CD4-positive, alpha-beta T cell treated with Interleukin-1 beta for 1 hour (primary cell): ENCODE measurements at regions not wholly inside any gene's neighbourhood (a gene's known extent, or its start where the extent isn't known, plus 50 kb on each side); places are given as distances from the start of the nearest gene placed in this dataset.

ENCODE experiments used
- DNase-seq, 2 donors: peaks; one replicate each; pipeline ENCODE4 v3.0.0-alpha.2; 2020 to 2022

DNA sequence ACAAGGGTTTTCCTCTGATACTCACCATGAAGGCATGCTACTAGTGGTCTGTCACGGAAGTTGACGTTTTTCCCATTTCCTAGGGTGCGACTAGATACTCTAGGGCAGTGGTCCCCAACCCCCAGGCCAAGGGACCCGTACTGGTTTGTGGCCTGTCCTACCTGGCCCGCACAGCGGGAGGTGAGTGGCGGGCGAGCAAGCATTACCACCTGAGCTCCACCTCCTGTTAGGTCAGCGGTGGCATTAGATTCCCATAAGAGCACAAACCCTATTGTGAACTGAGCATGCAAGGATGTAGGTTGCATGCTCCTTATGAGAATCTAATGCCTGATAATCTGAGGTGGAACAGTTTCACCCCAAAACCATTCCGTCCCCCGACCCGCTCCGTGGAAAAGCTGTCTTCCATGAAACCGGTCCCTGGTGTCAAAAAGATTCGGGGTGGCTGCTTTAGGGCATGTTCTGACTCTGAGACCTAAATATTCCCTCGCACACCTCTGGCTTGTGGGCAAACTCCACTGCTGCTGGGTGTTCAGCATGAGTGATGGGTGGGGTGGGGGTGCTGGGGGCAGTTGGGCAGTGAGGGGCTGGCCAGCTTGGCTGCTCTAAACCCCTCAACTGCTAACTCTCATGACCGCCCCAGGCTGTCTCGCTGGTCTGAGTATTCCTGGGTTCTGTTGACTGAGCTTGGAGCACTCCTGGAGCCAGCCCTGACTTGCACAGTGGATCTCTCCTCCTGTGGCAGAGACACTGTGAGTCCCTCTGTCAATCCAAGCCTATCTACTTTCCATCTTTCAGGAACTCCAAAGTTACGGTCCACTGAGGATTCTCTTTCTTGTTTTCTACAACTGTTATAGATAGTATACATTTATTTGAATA, 78.3 kb upstream of the NEK6 start:
- no peak for DNase-seq

GRCh38 chr9:124180557-124180956, 77.2 kb upstream of the NEK6 start:
- no peak for DNase-seq

DNA sequence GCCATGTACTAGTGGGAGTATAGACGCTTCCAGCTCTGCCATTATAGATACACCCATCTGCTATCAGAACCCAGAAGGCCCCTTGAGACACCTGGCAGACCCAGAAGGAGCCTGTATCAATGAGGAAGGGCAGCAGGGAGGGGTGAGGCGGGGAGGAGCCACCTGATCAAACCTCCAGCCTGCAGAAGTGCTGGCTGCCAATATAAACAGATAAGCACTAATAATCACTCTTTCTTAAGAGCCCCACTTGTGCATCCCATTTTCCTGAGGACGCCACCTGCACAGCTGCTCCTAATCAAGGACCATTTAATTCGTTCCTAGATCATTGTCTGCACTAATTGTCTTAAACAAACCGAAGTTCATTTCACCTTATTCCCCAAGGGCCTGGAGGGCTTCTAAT, 75.0 kb upstream of the NEK6 start:
- no peak for DNase-seq

DNA sequence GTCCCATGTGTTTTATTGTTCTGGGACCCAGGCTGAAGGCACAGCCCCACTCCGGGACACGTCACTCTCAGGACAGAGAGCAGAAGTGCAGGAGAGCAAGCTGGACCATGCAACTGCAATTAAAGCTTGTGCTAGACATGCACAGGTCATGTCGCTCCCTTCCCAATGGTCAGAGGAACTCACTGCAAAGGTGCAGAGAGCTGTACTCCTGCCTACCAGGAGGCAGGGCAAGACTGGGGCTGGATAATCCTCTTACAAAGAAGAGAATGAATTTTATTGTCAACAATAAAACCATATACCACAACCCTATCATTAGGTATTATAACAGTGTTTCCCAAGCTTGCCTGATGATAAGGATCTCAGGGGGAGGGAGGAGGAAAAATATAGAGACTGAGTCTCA, 74.0 kb upstream of the NEK6 start:
- no peak for DNase-seq

GRCh38 chr9:124185413-124185812, 72.3 kb upstream of the NEK6 start:
- no peak for DNase-seq

GRCh38 chr9:124187311-124187710, 70.4 kb upstream of the NEK6 start:
- no peak for DNase-seq

GRCh38 chr9:124188331-124189110, 69.2 kb upstream of the NEK6 start:
- no peak for DNase-seq

GRCh38 chr9:124190761-124191160, 67.0 kb upstream of the NEK6 start:
- no peak for DNase-seq

DNA sequence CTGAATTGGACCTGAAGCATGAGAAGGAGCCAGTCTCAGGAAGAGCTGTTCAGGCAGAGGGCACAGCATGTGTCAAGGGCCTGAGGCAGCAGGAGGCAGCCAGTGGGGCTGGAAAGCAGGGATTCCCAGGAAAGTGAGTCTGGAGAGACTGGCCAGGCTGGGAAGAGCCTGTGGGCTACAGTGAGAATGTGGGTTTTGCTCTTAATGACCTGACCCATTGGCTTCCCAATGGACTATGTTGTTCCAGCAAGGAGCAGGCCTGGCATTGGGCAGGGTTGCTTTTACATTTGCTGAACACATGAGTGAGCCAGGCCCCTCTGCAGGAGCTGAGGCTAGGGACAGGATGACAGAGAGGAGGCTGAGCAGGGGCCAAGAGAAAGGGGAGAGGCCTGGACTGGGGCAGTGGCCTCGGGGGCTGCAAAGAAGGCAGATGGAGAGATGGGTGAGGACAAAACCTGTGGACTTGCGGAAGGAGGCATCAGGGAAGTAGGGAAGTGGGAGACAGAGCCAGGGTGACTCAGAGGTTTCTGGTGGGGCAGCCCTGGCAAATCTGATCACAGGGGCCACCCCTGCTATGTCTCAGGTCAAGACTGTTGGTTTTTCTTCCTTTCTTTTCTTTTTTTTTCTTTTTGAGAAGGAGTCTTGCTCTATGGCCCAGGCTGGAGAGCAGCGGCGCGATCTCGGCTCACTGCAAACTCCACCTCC, 65.9 kb upstream of the NEK6 start:
- DNase-seq, result no peak

DNA sequence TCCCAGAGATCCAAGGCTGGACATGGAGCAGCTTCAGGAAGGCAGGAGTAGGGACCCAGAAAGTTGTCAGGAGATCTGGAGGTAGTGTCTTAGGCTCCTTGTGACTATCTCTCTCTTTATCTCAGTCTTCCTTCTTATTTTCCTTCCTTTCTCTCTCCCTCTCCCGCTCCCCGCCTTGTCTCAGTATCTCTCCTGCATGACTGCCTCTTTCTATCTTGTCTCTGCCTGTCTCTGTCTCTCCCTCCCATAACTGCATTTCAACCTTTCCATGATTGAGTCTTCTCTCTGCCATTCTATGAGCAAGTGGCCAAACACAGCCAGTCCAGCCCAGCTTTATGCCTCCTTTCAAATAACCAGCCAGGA, 61.0 kb upstream of the NEK6 start:
- no peak for DNase-seq

DNA sequence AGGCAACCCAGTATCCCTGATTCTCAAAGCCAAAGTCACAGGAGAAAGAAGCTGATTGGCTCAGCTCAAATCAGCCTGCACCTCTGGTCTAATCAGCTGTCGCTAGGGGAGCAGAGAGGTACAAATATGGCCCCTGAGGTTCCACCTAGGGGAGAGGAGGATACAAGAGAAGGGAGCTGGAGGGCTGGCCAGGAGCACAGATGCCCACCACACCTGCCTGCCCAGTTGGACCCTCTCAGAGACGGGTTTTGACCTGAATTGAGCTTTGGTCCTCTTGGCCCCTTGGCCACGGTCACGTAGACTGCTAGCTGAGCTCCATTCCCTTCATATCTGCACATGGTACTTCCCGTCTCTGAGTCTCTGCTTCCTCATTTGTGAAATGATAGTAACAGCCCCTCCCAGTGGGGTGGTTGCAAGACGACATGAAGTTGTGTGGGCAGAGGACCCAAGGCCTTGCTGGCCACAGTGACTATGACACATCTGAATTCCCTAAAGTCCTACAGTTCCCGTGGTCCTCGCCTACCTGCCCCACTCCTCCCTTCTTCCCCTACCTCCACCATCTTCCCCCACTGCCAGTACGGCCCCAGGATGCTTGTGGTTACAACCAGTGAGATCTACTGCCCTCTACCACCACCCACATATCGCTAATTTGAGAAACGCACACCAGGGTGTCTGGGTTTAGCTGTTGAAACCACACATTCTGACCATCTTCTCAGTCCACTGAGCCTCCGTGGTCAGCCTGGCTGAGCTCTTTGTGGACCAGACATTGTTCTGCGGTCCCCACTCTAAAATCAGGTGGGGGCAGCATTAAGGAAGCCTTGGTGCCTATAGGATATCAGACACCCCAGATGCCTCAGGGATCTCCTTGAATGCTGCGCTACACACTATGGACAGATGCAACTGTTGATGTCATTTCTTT, 60.3 kb upstream of the NEK6 start:
- DNase-seq, result peak; percentile 23 to 48

DNA sequence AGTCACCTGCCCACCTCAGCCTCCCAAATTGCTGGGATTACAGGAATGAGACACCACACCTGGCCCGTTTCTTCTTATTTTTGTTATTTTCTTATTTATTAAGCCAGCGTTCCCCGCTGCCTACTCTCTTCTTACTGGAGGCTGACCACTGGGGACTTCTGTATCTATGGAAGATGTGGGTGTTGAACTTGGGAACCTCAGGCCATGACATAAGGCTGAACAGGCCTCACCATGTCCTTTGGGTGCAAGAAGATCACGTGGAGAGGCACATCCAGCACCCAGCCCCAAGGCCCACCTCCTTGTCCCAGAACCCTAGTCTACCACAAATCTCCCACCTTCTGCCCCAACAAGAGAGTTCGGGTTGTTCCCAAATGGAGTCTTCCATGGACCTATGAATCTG, 59.4 kb upstream of the NEK6 start:
- DNase-seq, result no peak

- no peak for DNase-seq
Measured at GRCh38 chr9:124198948-124199347, 58.8 kb upstream of the NEK6 start.

DNA sequence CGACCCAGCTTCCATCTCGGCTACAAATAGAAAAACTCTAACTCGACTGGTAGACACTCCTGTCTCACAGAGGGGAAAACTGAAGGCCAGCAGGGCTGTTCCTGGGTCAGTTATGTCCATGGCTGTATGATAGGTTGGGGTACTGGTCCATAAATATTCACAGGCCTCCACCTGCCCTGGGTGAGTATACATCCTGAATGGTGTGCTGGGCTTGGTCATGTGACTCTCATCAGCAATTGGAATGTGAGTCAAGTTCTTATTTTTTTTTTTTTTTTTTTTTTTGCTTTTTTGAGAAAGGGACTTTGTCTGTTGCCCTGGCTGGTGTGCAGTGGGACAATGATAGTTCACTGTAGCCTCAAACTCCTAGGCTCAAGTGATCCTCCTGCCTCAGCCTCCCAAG, 58.3 kb upstream of the NEK6 start:
- no peak for DNase-seq

- DNase-seq, result peak; percentile 54 to 84
Measured at GRCh38 chr9:124202447-124202971, 55.2 kb upstream of the NEK6 start.

DNA sequence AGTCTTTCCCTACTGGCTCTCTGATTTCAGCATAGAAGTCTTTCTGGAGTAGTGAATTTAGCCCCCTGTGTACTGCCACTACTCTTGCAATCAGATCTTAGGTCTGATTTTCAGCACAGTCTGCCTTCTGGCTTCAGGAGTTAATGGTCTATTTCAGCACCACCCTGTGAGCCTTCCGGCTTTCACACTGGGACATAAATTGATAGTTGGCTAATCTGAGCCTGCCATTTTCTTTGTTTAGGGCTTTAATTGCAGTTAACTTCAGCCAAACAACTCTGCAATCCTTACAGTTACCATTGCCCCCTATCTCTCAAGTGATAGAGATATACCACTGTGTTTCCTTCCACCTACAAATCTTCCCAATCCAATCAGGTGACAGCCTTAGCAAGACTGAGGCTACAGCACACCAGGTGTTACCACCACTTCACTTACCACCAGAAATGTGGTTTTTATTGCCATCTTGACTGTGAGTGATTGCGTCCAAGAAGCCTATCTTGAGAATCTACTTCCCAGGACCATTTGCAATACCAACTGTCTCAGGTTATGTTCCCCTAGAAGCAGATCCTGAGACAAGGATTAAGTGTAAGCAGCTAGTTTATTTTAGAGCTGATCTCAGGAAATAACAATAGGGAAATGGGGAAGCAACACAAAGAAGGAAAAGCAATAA, 51.9 kb upstream of the NEK6 start:
- no peak for DNase-seq

GRCh38 chr9:124206391-124206790, 51.4 kb upstream of the NEK6 start:
- DNase-seq, result no peak
